Peyer's patch (tissue), 4 donors: ENCODE measurements at regions not wholly inside any gene's neighbourhood (a gene's known extent, or its start where the extent isn't known, plus 50 kb on each side); places are given as distances from the start of the nearest gene placed in this dataset.

Experiments
- DNase-seq, 3 donors: peaks; one replicate each; pipeline ENCODE4 v3.0.0-alpha.2; 2017 to 2019
- H3K27ac ChIP-seq, 4 donors: fragments of 200-600 bp; sonication (generic); one replicate each; pipeline ENCODE4 v1.5.1; 2016 to 2019
- H3K27me3 ChIP-seq, 2 donors: fragments of 200-600 bp; sonication (generic); one replicate each; pipeline ENCODE4 v1.5.1; 2019
- H3K36me3 ChIP-seq, 3 donors: fragments of 200-600 bp; sonication (generic); one replicate each; pipeline ENCODE4 v1.5.1; 2016 to 2019
- H3K4me1 ChIP-seq, 4 donors: fragments of 200-600 bp; sonication (generic); one replicate each; pipeline ENCODE4 v1.5.1; 2016 to 2019
- H3K4me3 ChIP-seq, 4 donors: fragments of 200-600 bp; sonication (generic); 1 replicate in 3 of 4; 2 replicates in 1 of 4; pipeline ENCODE4 v1.5.1; 2016 to 2019; ENCODE audit warnings: mild to moderate bottlenecking in 1 of 4
- H3K9me3 ChIP-seq, 4 donors: fragments of 200-600 bp; sonication (generic); one replicate each; pipeline ENCODE4 v1.5.1; 2016 to 2019; ENCODE audit warnings: mild to moderate bottlenecking in 1 of 4
- POLR2A ChIP-seq, 2 donors: fragments of 450-650 bp; IDR thresholded peaks; one replicate each; pipeline ENCODE4 v1.5.1; 2017; ENCODE audit warnings: antibody characterized with exemption in 2 of 2, mild to moderate bottlenecking in 2 of 2, moderate library complexity in 2 of 2
- TF ChIP-seq, protein P1 (sequence below), 6 experiments: fragments of 450-650 bp in 4 of 6; fragments of 200-600 bp in 2 of 6; sonication (generic) in 1 of 6; IDR thresholded peaks; one replicate each; pipeline ENCODE4 v1.5.1; 2017 to 2019; ENCODE audit warnings: antibody characterized with exemption in 6 of 6, mild to moderate bottlenecking in 3 of 6, moderate library complexity in 1 of 6

- H3K27me3 ChIP-seq: no peaks in the 10 kb centered on the region
- no peak for DNase-seq
- TF ChIP-seq, protein P1, sequence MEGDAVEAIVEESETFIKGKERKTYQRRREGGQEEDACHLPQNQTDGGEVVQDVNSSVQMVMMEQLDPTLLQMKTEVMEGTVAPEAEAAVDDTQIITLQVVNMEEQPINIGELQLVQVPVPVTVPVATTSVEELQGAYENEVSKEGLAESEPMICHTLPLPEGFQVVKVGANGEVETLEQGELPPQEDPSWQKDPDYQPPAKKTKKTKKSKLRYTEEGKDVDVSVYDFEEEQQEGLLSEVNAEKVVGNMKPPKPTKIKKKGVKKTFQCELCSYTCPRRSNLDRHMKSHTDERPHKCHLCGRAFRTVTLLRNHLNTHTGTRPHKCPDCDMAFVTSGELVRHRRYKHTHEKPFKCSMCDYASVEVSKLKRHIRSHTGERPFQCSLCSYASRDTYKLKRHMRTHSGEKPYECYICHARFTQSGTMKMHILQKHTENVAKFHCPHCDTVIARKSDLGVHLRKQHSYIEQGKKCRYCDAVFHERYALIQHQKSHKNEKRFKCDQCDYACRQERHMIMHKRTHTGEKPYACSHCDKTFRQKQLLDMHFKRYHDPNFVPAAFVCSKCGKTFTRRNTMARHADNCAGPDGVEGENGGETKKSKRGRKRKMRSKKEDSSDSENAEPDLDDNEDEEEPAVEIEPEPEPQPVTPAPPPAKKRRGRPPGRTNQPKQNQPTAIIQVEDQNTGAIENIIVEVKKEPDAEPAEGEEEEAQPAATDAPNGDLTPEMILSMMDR (IDR thresholded peaks at IDR 0.05): no peak
- no peak for TF ChIP-seq POLR2A (IDR thresholded peaks at IDR 0.05)
- no peaks in the 10 kb centered on the region for H3K4me1 ChIP-seq
- no peak overlapping the region for H3K4me3 ChIP-seq
- no peak overlapping the region for H3K27ac ChIP-seq
- H3K36me3 ChIP-seq: no peaks in the 10 kb centered on the region
- H3K9me3 ChIP-seq: no peaks in the 10 kb centered on the region
Measured at GRCh38 chr5:3381206-3381825, 214.3 kb upstream of the IRX1 start.

DNA sequence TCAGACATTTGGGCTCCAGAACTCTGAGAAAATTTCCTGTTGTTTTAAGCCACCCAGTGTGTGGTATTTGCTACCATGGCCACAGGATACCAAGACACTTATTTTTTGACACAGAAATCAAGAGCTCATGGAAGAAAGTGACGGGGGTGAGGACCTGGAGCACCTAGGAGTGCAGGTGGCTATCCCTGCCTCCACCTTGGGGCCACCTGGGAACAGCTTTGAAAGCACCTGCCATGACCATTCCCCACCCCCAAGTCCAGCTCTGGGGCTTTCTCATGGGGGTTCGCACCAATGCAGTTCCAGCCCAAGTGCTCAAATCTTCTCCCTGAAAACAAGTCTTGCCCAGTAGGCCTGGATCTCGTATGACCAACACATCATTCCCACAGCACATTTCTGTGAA is 214.9 kb upstream of the IRX1 start:
- DNase-seq: no peak
- TF ChIP-seq, protein P1 (IDR thresholded peaks at IDR 0.05): no peak
- TF ChIP-seq POLR2A (IDR thresholded peaks at IDR 0.05): no peak
- Histone ChIP-seq H3K27ac (no peak overlapping the region), H3K36me3 (no peaks in the 10 kb centered on the region), H3K27me3 (no peaks in the 10 kb centered on the region), H3K9me3 (no peaks in the 10 kb centered on the region), H3K4me3 (no peak overlapping the region), H3K4me1 (no peaks in the 10 kb centered on the region)

GRCh38 chr5:3377831-3378230 is 217.8 kb upstream of the IRX1 start:
- H3K9me3 ChIP-seq: peaks cover 0 to 2% (median 0%) of the 10 kb centered on the region in 4 donors
- H3K4me1 ChIP-seq: no peaks in the 10 kb centered on the region
- no peak for DNase-seq
- H3K4me3 ChIP-seq: no peak overlapping the region
- H3K27ac ChIP-seq: no peak overlapping the region
- TF ChIP-seq POLR2A (IDR thresholded peaks at IDR 0.05): no peak
- TF ChIP-seq, protein P1 (IDR thresholded peaks at IDR 0.05): no peak
- H3K27me3 ChIP-seq: no peaks in the 10 kb centered on the region
- H3K36me3 ChIP-seq: no peaks in the 10 kb centered on the region

- Histone ChIP-seq H3K9me3 (peaks cover 0 to 6% (median 2%) of the 10 kb centered on the region in 4 donors), H3K4me3 (no peak overlapping the region), H3K27me3 (no peaks in the 10 kb centered on the region), H3K27ac (no peak overlapping the region), H3K4me1 (no peaks in the 10 kb centered on the region), H3K36me3 (no peaks in the 10 kb centered on the region)
- TF ChIP-seq, protein P1 (IDR thresholded peaks at IDR 0.05): no peak
- TF ChIP-seq POLR2A (IDR thresholded peaks at IDR 0.05): no peak
- no peak for DNase-seq
Measured at GRCh38 chr5:3377176-3377575, 218.5 kb upstream of the IRX1 start.

GRCh38 chr5:3376611-3377010 is 219.0 kb upstream of the IRX1 start:
- no peak for DNase-seq
- H3K27me3 ChIP-seq: no peaks in the 10 kb centered on the region
- TF ChIP-seq, protein P1 (IDR thresholded peaks at IDR 0.05): no peak
- H3K36me3 ChIP-seq: no peaks in the 10 kb centered on the region
- no peak overlapping the region for H3K4me3 ChIP-seq
- peaks cover 0 to 6% (median 2%) of the 10 kb centered on the region in 4 donors for H3K9me3 ChIP-seq
- no peak overlapping the region for H3K27ac ChIP-seq
- H3K4me1 ChIP-seq: no peaks in the 10 kb centered on the region
